ENCODE measurements at regions not wholly inside any gene's neighbourhood (a gene's known extent, or its start where the extent isn't known, plus 50 kb on each side); places are given as distances from the start of the nearest gene placed in this dataset.

- no peak overlapping the region for H3K27ac ChIP-seq
- TF ChIP-seq CTCF (conservative IDR thresholded peaks at IDR 0.05) (no peak), ZFX (IDR thresholded peaks at IDR 0.05) (no peak)
Measured at GRCh38 chr18:11293794-11294193, 144.4 kb upstream of the PIEZO2 start.

- no peak overlapping the region for H3K27ac ChIP-seq
- no peak for TF ChIP-seq CTCF (conservative IDR thresholded peaks at IDR 0.05)
- TF ChIP-seq ZFX (IDR thresholded peaks at IDR 0.05) = no peak
Measured at GRCh38 chr18:11290786-11291185, 141.4 kb upstream of the PIEZO2 start.

GRCh38 chr18:11289248-11289647, 139.9 kb upstream of the PIEZO2 start:
- TF ChIP-seq CTCF (conservative IDR thresholded peaks at IDR 0.05) (no peak), ZFX (IDR thresholded peaks at IDR 0.05) (no peak)
- no peak overlapping the region for H3K27ac ChIP-seq

- TF ChIP-seq ZFX (IDR thresholded peaks at IDR 0.05) = no peak
- no peak for TF ChIP-seq CTCF (conservative IDR thresholded peaks at IDR 0.05)
- H3K27ac ChIP-seq = no peak overlapping the region
Measured at GRCh38 chr18:11288401-11288800, 139.0 kb upstream of the PIEZO2 start.

- H3K27ac ChIP-seq = no peak overlapping the region
- no peak for TF ChIP-seq ZFX (IDR thresholded peaks at IDR 0.05)
- no peak for TF ChIP-seq CTCF (conservative IDR thresholded peaks at IDR 0.05)
Measured at GRCh38 chr18:11286431-11286830, 137.1 kb upstream of the PIEZO2 start.

GRCh38 chr18:11284811-11285210, 135.4 kb upstream of the PIEZO2 start:
- TF ChIP-seq CTCF (conservative IDR thresholded peaks at IDR 0.05) (no peak), ZFX (IDR thresholded peaks at IDR 0.05) (no peak)
- no peak overlapping the region for H3K27ac ChIP-seq

GRCh38 chr18:11284349-11284748, 135.0 kb upstream of the PIEZO2 start:
- no peak for TF ChIP-seq CTCF (conservative IDR thresholded peaks at IDR 0.05)
- no peak overlapping the region for H3K27ac ChIP-seq
